SU-DHL-6 (cell line): ENCODE measurements at regions not wholly inside any gene's neighbourhood (a gene's known extent, or its start where the extent isn't known, plus 50 kb on each side); places are given as distances from the start of the nearest gene placed in this dataset.

Experiments used
- H2AFZ ChIP-seq: fragments of 200-600 bp; sonication (generic); 2 replicates; pipeline ENCODE4 v1.6.1; 2014; ENCODE audit warnings: low read depth, mild to moderate bottlenecking, moderate library complexity, mixed read lengths, antibody characterized with exemption, low read length; ENCODE audit not compliant: severe bottlenecking
- H3F3A ChIP-seq: fragments of 200-600 bp; shearing (Covaris generic); 2 replicates; pipeline ENCODE4 v1.6.0; 2016; ENCODE audit warnings: antibody characterized with exemption, mild to moderate bottlenecking; ENCODE audit not compliant: insufficient read depth
- H3K27ac ChIP-seq: fragments of 200-600 bp; sonication (generic); 2 replicates; pipeline ENCODE4 v1.5.1; 2016; ENCODE audit warnings: low read depth, mild to moderate bottlenecking, low read length, moderate library complexity, mixed read lengths
- H3K27me3 ChIP-seq: fragments of 200-600 bp; sonication (generic), shearing (Covaris generic); 2 replicates; pipeline ENCODE4 v1.6.0; 2014; ENCODE audit warnings: mild to moderate bottlenecking, low read length
- H3K36me3 ChIP-seq: fragments of 200-600 bp; sonication (generic); 2 replicates; pipeline ENCODE4 v1.6.1; 2014; ENCODE audit warnings: mild to moderate bottlenecking, low read length, mixed read lengths
- H3K4me2 ChIP-seq: fragments of 300-600, 200-600 bp; shearing (Covaris generic), sonication (generic); 2 replicates; pipeline ENCODE4 v1.6.0; 2014; ENCODE audit warnings: low read length, low read depth, mild to moderate bottlenecking; ENCODE audit not compliant: poor library complexity, severe bottlenecking
- H3K4me3 ChIP-seq: fragments of 200-600 bp; sonication (generic); 2 replicates; pipeline ENCODE4 v1.5.1; 2014; ENCODE audit warnings: antibody characterized with exemption, low read length, mild to moderate bottlenecking, mixed read lengths; ENCODE audit not compliant: insufficient read depth, poor library complexity, severe bottlenecking
- H3K79me2 ChIP-seq: fragments of 200-600 bp; sonication (generic); 2 replicates; pipeline ENCODE4 v1.6.1; 2014; ENCODE audit warnings: mild to moderate bottlenecking, low read length, moderate library complexity; ENCODE audit not compliant: insufficient read depth
- H3K9ac ChIP-seq: fragments of 200-600 bp; sonication (generic); 2 replicates; pipeline ENCODE4 v1.7.0; 2014; ENCODE audit warnings: mild to moderate bottlenecking, low read length
- H3K9me2 ChIP-seq: fragments of 200-600 bp; sonication (generic); replicated peaks from 2 replicates; pipeline ENCODE4 v1.6.1; 2014; ENCODE audit warnings: low read length; ENCODE audit not compliant: insufficient read depth
- H3K9me3 ChIP-seq: fragments of 200-600 bp; sonication (generic); 2 replicates; pipeline ENCODE4 v1.6.1; 2014; ENCODE audit warnings: low read length, mixed read lengths; ENCODE audit not compliant: insufficient read depth
- H4K20me1 ChIP-seq: fragments of 200-600 bp; sonication (generic); 2 replicates; pipeline ENCODE4 v1.6.1; 2014; ENCODE audit warnings: low read depth, mild to moderate bottlenecking, antibody characterized with exemption, low read length, moderate library complexity, mixed read lengths
- CTCF ChIP-seq: fragments of 200-600 bp; sonication (generic); IDR thresholded peaks from one replicate; pipeline ENCODE4 v1.5.1; 2017; ENCODE audit warnings: antibody characterized with exemption, mild to moderate bottlenecking, low read length, moderate library complexity; ENCODE audit not compliant: insufficient read depth, poor library complexity, severe bottlenecking
- EZH2phosphoT487 ChIP-seq: fragments of 200-600 bp; sonication (generic), shearing (Covaris generic); conservative IDR thresholded peaks from 2 replicates; pipeline ENCODE4 v1.6.1; 2018; ENCODE audit warnings: mild to moderate bottlenecking, antibody characterized with exemption, low read length, moderate library complexity, mixed read lengths

DNA sequence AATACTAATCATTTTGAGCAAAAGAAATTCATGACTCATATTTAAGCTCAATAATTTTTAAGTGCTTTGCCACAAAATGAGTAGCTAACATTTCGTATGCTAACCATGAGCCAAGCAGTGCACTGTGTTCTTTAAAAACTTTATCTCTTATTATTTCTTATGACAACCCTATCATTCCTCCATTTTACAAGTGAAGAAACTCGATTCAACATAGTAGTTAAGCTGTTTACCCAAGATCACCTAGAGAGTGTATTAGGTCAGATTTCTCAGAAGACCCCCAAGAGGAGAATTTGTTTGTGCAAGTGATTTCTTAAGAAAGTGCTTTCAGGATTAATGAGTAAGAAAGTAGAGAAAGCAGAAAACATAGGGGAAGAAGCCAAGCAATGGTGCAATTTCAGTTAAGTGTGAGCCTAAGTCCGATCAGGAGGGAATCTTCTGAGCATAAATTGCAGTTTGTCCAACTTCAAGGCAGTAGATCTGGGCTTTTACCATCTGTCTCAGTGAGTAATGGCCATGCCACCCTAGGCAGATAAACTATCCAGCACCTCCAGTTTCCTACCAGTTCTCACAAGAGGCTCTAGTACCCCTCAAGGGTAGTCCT lies 202.7 kb downstream of the SCG2 start:
- Histone ChIP-seq H3K9me3 (no peaks in the 10 kb centered on the region), H3K9ac (no peak overlapping the region), H3K27ac (no peak overlapping the region), H3K27me3 (no peaks in the 10 kb centered on the region), H2AFZ (no peak overlapping the region), H3K36me3 (no peaks in the 10 kb centered on the region), H3K4me2 (no peak overlapping the region), H3K4me3 (no peak overlapping the region), H3K9me2 (no peaks in the 10 kb centered on the region), H3F3A (no peaks in the 10 kb centered on the region), H3K79me2 (no peaks in the 10 kb centered on the region), H4K20me1 (no peaks in the 10 kb centered on the region)
- TF ChIP-seq CTCF (no peak), EZH2phosphoT487 (no peak)

GRCh38 chr2:223404616-223405015 lies 197.5 kb downstream of the SCG2 start:
- H2AFZ ChIP-seq: no peak overlapping the region
- H3K79me2 ChIP-seq: no peaks in the 10 kb centered on the region
- H3K9ac ChIP-seq: no peak overlapping the region
- no peaks in the 10 kb centered on the region for H3K27me3 ChIP-seq
- H4K20me1 ChIP-seq: no peaks in the 10 kb centered on the region
- H3K4me3 ChIP-seq: no peak overlapping the region
- no peak for TF ChIP-seq CTCF
- TF ChIP-seq EZH2phosphoT487: no peak
- H3K9me3 ChIP-seq: no peaks in the 10 kb centered on the region
- no peak overlapping the region for H3K27ac ChIP-seq
- no peaks in the 10 kb centered on the region for H3K36me3 ChIP-seq
- H3K9me2 ChIP-seq: no peaks in the 10 kb centered on the region
- no peaks in the 10 kb centered on the region for H3F3A ChIP-seq
- H3K4me2 ChIP-seq: no peak overlapping the region

DNA sequence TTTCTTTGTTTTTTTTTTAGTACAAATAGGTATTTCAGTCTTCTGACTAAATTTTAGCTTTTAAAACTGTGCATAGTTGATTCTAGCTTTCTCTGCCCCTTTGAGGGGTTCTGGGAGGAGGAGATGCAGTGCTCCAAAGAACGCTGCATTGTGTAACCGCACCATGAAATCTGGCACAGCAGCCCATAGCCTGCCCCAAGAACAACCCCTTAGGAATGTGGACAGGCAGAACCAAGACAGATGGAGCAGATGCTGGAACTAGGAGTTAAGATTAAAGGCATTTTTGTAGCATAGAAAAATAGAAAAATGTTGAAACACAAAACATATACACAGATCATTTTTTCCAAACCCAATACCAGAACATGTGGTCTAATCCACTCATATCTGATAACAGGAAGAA lies 187.5 kb downstream of the SCG2 start:
- no peaks in the 10 kb centered on the region for H3F3A ChIP-seq
- H4K20me1 ChIP-seq: no peaks in the 10 kb centered on the region
- no peaks in the 10 kb centered on the region for H3K9me3 ChIP-seq
- H3K27ac ChIP-seq: no peak overlapping the region
- no peaks in the 10 kb centered on the region for H3K27me3 ChIP-seq
- no peak overlapping the region for H3K4me2 ChIP-seq
- H3K4me3 ChIP-seq: no peak overlapping the region
- TF ChIP-seq CTCF (no peak), EZH2phosphoT487 (no peak)
- H2AFZ ChIP-seq: no peak overlapping the region
- no peaks in the 10 kb centered on the region for H3K9me2 ChIP-seq
- no peaks in the 10 kb centered on the region for H3K36me3 ChIP-seq
- no peaks in the 10 kb centered on the region for H3K79me2 ChIP-seq
- no peak overlapping the region for H3K9ac ChIP-seq

- Histone ChIP-seq H3K27ac (no peak overlapping the region), H2AFZ (no peak overlapping the region), H3K36me3 (no peaks in the 10 kb centered on the region), H3K4me2 (no peak overlapping the region), H3K79me2 (no peaks in the 10 kb centered on the region), H4K20me1 (no peaks in the 10 kb centered on the region), H3K27me3 (no peaks in the 10 kb centered on the region), H3K4me3 (no peak overlapping the region), H3K9ac (no peak overlapping the region), H3K9me2 (no peaks in the 10 kb centered on the region), H3F3A (no peaks in the 10 kb centered on the region), H3K9me3 (no peaks in the 10 kb centered on the region)
- TF ChIP-seq EZH2phosphoT487 (no peak), CTCF (no peak)
Observed at GRCh38 chr2:223415071-223415470, 187.1 kb downstream of the SCG2 start.
